Keratinocyte (primary cell): ENCODE measurements at regions not wholly inside any gene's neighbourhood (a gene's known extent, or its start where the extent isn't known, plus 50 kb on each side); places are given as distances from the start of the nearest gene placed in this dataset.

ENCODE experiments used
- DNase-seq: peaks from one replicate; pipeline ENCODE4 v3.0.0-alpha.2; 2011; ENCODE audit warnings: low read depth, missing footprints, low spot score
- FAIRE-seq: peaks from 2 replicates; lab custom pipeline; 2011; peaks lifted over from hg19 to GRCh38; lab: Jason Lieb, UNC
- H2AFZ ChIP-seq: 2 replicates; pipeline ENCODE4 v1.6.0; 2012; ENCODE audit warnings: low read length, control low read depth, inconsistent platforms; ENCODE audit not compliant: control insufficient read depth
- H3K27ac ChIP-seq: 2 replicates; pipeline ENCODE4 v1.5.1; 2011; ENCODE audit warnings: low read length; ENCODE audit not compliant: control insufficient read depth, insufficient read depth
- H3K27me3 ChIP-seq: 3 replicates; pipeline ENCODE4 v1.6.0; 2011; ENCODE audit warnings: low read length; ENCODE audit not compliant: control insufficient read depth, insufficient read depth; ENCODE audit errors: extremely low read depth
- H3K36me3 ChIP-seq, 2 experiments: 2 replicates in 1 of 2; 3 replicates in 1 of 2; pipeline ENCODE4 v1.5.1; 2011; ENCODE audit warnings: low read length in 2 of 2, mild to moderate bottlenecking in 1 of 2; ENCODE audit not compliant: control insufficient read depth in 2 of 2, insufficient read depth in 2 of 2; ENCODE audit errors: extremely low read depth in 1 of 2
- H3K4me1 ChIP-seq: 3 replicates; pipeline ENCODE4 v1.5.1; 2011; ENCODE audit warnings: low read length; ENCODE audit not compliant: control insufficient read depth, insufficient read depth; ENCODE audit errors: extremely low read depth
- H3K4me2 ChIP-seq: 3 replicates; pipeline ENCODE4 v1.6.0; 2011; ENCODE audit warnings: low read depth, low read length; ENCODE audit not compliant: control insufficient read depth, insufficient read depth; ENCODE audit errors: extremely low read depth
- H3K4me3 ChIP-seq, 3 experiments: fragments of 200-600 bp in 1 of 3; sonication (generic) in 1 of 3; 2 replicates in 2 of 3; 3 replicates in 1 of 3; pipeline ENCODE4 v1.5.1; 2011 to 2016; ENCODE audit warnings: low read length in 3 of 3, mild to moderate bottlenecking in 3 of 3, control low read depth in 2 of 3, inconsistent platforms in 1 of 3, low read depth in 1 of 3, mixed read lengths in 1 of 3, mixed run types in 1 of 3, moderate library complexity in 1 of 3; ENCODE audit not compliant: control insufficient read depth in 2 of 3, insufficient read depth in 2 of 3; ENCODE audit errors: extremely low read depth in 1 of 3
- H3K79me2 ChIP-seq: 2 replicates; pipeline ENCODE4 v1.6.0; 2012; ENCODE audit warnings: low read length; ENCODE audit not compliant: control insufficient read depth, insufficient read depth
- H3K9ac ChIP-seq: 3 replicates; pipeline ENCODE4 v1.6.0; 2011; ENCODE audit warnings: low read length; ENCODE audit not compliant: control insufficient read depth, insufficient read depth; ENCODE audit errors: extremely low read depth
- H3K9me1 ChIP-seq: 3 replicates; pipeline ENCODE4 v1.6.0; 2011; ENCODE audit warnings: low read length; ENCODE audit not compliant: control insufficient read depth, insufficient read depth; ENCODE audit errors: extremely low read depth
- H3K9me3 ChIP-seq: 2 replicates; pipeline ENCODE4 v1.5.1; 2012; ENCODE audit warnings: low read depth, low read length; ENCODE audit not compliant: control insufficient read depth
- H4K20me1 ChIP-seq: 3 replicates; pipeline ENCODE4 v1.6.0; 2011; ENCODE audit warnings: low read length; ENCODE audit not compliant: control insufficient read depth, insufficient read depth; ENCODE audit errors: extremely low read depth
- EZH2 ChIP-seq: IDR thresholded peaks from one replicate; pipeline ENCODE4 v1.6.1; 2012; ENCODE audit warnings: inconsistent platforms, mild to moderate bottlenecking, low read length, moderate library complexity
- dilution Hi-C: fragments of 300-500 bp; cut with MboI; formaldehyde crosslinking; loops from one replicate; pipeline ENCODE4 v1.7.0; 2020; ENCODE audit warnings: low sequenced_read_pairs; ENCODE audit not compliant: extremely low pct_ligation_motif_present
- TF ChIP-seq, protein P1 (sequence below), 3 experiments: IDR thresholded peaks in 1 of 3; conservative IDR thresholded peaks in 1 of 3; optimal IDR thresholded peaks in 1 of 3; 2 replicates in 2 of 3; 3 replicates in 1 of 3; pipeline versions ENCODE3 to v1.5.1; 2011; ENCODE audit warnings: low read length in 3 of 3, mild to moderate bottlenecking in 3 of 3, moderate library complexity in 2 of 3, control low read depth in 1 of 3, inconsistent platforms in 1 of 3; ENCODE audit not compliant: insufficient read depth in 2 of 3; ENCODE audit errors: extremely low read depth in 1 of 3

DNA sequence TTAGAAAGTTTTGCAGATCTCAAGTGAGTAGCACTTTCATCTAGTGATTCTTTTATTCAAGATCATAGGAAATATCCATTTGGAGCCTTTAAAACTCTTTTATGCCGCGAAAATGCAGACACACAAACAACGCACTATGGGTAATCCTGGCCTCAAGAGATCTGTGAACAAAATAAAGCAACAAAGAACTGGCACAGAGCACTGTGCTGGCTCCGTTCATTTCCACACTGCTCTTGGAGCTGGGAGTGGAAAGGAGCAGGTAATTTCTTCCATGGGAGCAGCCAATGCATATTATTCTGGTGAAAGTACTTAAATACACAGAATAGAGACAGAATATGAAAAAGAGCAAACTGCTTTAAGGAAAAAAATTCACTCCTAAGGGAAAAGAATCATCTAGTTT is 172.7 kb upstream of the FRG1 start:
- DNase-seq (no peak), FAIRE-seq (no peak)
- Histone ChIP-seq H3K9me3 (peaks cover 1% of the 10 kb centered on the region), H3K36me3 (no peaks in the 10 kb centered on the region), H3K79me2 (no peaks in the 10 kb centered on the region), H4K20me1 (no peaks in the 10 kb centered on the region), H3K4me1 (no peaks in the 10 kb centered on the region), H3K9me1 (no peaks in the 10 kb centered on the region), H3K4me2 (no peak overlapping the region), H2AFZ (no peak overlapping the region), H3K27ac (no peak overlapping the region), H3K9ac (no peak overlapping the region), H3K4me3 (no peak overlapping the region), H3K27me3 (no peaks in the 10 kb centered on the region)
- TF ChIP-seq, protein P1, sequence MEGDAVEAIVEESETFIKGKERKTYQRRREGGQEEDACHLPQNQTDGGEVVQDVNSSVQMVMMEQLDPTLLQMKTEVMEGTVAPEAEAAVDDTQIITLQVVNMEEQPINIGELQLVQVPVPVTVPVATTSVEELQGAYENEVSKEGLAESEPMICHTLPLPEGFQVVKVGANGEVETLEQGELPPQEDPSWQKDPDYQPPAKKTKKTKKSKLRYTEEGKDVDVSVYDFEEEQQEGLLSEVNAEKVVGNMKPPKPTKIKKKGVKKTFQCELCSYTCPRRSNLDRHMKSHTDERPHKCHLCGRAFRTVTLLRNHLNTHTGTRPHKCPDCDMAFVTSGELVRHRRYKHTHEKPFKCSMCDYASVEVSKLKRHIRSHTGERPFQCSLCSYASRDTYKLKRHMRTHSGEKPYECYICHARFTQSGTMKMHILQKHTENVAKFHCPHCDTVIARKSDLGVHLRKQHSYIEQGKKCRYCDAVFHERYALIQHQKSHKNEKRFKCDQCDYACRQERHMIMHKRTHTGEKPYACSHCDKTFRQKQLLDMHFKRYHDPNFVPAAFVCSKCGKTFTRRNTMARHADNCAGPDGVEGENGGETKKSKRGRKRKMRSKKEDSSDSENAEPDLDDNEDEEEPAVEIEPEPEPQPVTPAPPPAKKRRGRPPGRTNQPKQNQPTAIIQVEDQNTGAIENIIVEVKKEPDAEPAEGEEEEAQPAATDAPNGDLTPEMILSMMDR (optimal IDR thresholded peaks at IDR 0.05 in 1 of 3, IDR thresholded peaks at IDR 0.05 in 1 of 3, conservative IDR thresholded peaks at IDR 0.05 in 1 of 3; ENCODE audit: extremely low read depth in 1 of 3, insufficient read depth in 2 of 3, low read length in 3 of 3): no peak
- no peak for TF ChIP-seq EZH2
- dilution Hi-C loops: no loop called here

DNA sequence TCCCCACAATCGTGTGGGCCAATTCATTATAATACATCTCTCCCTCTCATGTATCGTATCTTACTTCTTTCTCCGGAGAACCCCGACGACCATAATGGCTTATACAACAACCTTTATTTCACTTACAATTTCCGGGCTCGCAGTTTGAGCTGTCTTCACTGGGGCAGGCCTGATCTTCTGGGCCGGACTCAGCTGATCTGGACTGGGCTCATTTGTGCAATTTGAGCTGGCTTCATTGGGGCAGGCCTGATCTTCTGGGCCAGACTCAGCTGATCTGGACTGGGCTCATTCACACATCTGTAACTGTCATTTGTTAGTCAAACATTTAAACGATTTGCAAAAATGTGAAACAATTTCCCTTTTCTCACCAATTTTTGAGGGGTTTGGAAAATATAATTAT is 171.5 kb upstream of the FRG1 start:
- FAIRE-seq (no peak), DNase-seq (no peak)
- Histone ChIP-seq H3K9ac (no peak overlapping the region), H3K4me1 (no peaks in the 10 kb centered on the region), H3K9me3 (peaks cover 1% of the 10 kb centered on the region), H2AFZ (no peak overlapping the region), H3K4me2 (no peak overlapping the region), H3K27ac (no peak overlapping the region), H3K27me3 (no peaks in the 10 kb centered on the region), H3K4me3 (no peak overlapping the region), H3K9me1 (no peaks in the 10 kb centered on the region), H4K20me1 (no peaks in the 10 kb centered on the region), H3K79me2 (no peaks in the 10 kb centered on the region), H3K36me3 (no peaks in the 10 kb centered on the region)
- TF ChIP-seq EZH2: no peak
- TF ChIP-seq, protein P1 (optimal IDR thresholded peaks at IDR 0.05 in 1 of 3, IDR thresholded peaks at IDR 0.05 in 1 of 3, conservative IDR thresholded peaks at IDR 0.05 in 1 of 3; ENCODE audit: extremely low read depth in 1 of 3, insufficient read depth in 2 of 3, low read length in 3 of 3): no peak
- dilution Hi-C loops: no loop called here
